HFF-Myc (cell line): ENCODE measurements at regions not wholly inside any gene's neighbourhood (a gene's known extent, or its start where the extent isn't known, plus 50 kb on each side); places are given as distances from the start of the nearest gene placed in this dataset.
"Not testable (repeated sequence)": the region's sequence is repeated elsewhere in the genome, so short reads cannot be mapped to it uniquely, and the experiment has no call there.

Experiments
- DNase-seq: peaks from one replicate; pipeline ENCODE4 v3.0.0-alpha.2; 2011; ENCODE audit warnings: low read depth; ENCODE audit errors: extremely low read depth
- H3K4me3 ChIP-seq: replicated peaks from 2 replicates; pipeline ENCODE4 v1.5.1; 2011; ENCODE audit warnings: low read depth, mild to moderate bottlenecking, control low read depth, low read length
- TF ChIP-seq, protein P1 (sequence below): IDR thresholded peaks from 2 replicates; pipeline ENCODE4 v1.5.1; 2012; ENCODE audit warnings: mild to moderate bottlenecking, low read depth, low read length, control low read depth; ENCODE audit errors: missing control alignments

DNA sequence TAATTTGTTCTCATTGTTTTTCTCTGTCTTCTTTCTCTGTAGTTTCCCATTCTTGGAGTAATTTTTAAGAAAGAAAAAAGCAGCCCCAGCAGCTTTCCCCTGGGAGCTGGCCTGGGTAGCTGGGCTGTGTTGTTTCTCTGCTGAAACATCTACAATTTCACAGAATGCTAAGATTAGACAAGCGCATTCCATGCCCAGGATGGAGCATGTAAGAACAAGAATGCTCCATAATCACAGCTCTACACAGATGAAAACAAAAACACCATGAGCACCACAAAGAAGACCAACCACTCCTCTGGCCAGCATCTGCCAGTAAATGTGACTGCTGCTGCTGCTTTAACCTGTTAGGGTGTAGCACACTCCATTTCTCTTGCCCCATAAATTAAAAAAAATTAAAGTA is 239.2 kb upstream of the SLITRK1 start:
- TF ChIP-seq, protein P1, sequence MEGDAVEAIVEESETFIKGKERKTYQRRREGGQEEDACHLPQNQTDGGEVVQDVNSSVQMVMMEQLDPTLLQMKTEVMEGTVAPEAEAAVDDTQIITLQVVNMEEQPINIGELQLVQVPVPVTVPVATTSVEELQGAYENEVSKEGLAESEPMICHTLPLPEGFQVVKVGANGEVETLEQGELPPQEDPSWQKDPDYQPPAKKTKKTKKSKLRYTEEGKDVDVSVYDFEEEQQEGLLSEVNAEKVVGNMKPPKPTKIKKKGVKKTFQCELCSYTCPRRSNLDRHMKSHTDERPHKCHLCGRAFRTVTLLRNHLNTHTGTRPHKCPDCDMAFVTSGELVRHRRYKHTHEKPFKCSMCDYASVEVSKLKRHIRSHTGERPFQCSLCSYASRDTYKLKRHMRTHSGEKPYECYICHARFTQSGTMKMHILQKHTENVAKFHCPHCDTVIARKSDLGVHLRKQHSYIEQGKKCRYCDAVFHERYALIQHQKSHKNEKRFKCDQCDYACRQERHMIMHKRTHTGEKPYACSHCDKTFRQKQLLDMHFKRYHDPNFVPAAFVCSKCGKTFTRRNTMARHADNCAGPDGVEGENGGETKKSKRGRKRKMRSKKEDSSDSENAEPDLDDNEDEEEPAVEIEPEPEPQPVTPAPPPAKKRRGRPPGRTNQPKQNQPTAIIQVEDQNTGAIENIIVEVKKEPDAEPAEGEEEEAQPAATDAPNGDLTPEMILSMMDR, result no peak
- H3K4me3 ChIP-seq, result no peak overlapping the region
- DNase-seq, result no peak

DNA sequence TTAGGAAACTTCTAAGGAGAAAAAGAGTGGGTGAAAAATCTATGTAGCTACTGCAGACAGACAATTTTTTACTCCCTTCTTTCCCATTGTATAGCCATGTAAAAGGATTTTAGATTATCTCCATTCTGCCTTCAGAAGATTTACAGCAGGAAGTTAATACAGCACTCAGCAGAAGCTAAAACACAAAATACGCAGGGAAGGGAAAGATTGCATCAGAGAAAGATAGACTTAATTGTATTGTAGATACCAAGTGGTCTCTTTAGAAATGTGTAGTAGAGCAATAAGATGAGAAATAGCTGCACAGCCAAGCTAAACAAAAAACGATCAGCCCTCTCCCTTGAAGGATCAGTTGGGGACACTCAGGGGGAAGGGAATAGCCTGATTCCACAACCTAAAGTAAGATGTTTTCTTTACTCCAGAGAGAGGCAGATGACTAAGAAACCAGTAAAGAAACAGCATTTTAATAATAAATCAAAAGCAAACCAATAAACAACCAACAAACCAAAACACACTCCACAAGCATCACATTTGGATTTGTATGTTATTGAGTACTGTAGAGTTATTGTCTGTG is 236.7 kb upstream of the SLITRK1 start:
- TF ChIP-seq, protein P1, result no peak
- no peak overlapping the region for H3K4me3 ChIP-seq
- DNase-seq, result no peak

DNA sequence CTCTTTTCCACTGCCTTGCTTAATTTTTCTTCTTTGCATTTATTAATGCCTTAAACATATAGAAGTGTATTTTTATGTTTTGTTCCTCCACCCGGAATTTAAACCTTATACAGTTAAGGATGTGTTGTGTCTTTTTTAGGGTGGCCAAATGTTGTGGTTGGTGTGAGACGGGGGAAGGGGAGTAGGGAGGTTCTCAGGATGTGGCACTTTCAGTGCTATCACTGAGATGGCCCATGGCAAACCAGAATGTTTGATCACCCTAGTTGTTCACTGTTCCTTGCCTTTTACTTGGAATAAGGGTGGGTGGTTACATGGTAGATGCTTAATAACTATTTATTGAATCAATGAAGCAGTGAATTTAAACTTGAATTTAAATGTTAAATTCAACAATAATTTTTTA is 216.0 kb upstream of the SLITRK1 start:
- no peak for DNase-seq
- TF ChIP-seq, protein P1, result no peak
- H3K4me3 ChIP-seq, result no peak overlapping the region

DNA sequence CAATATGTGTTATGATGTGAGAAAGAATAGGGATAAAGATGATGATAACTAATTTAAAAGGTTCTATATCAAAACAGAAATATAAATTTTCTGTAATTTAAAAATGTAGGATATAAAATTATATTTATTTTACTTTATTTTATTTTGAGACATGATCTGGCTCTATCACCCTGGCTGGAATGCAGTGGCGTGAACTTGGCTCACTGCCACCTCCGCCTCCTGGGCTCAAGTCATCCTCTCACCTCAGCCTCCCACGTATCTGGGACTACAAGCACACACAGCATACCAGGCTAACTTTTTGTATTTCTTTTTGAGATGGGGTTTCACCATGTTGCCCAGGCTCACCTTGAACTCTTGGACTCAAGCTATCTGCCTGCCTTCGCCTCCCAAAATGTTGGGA is 214.9 kb upstream of the SLITRK1 start:
- H3K4me3 ChIP-seq, result no peak overlapping the region
- TF ChIP-seq, protein P1, result no peak
- no peak for DNase-seq

DNA sequence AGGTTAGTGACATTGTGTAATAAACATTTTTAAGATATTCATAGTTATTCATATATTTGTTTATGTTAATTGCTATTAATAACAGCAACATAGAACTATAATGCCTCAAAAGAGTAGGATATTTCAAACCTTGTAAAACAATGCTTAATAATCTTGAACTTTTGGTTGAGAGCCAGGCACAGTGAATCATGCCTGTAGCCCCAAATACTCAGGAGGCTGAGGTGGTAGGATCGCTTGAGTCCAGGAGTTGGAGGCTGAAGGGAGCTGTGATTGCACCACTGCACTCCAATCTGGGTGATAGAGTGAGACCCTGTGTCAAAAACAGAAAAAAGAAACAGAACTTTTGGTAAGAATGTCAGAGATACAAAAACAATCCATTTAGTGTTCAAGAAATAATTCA is 213.9 kb upstream of the SLITRK1 start:
- no peak overlapping the region for H3K4me3 ChIP-seq
- TF ChIP-seq, protein P1, result no peak
- no peak for DNase-seq

DNA sequence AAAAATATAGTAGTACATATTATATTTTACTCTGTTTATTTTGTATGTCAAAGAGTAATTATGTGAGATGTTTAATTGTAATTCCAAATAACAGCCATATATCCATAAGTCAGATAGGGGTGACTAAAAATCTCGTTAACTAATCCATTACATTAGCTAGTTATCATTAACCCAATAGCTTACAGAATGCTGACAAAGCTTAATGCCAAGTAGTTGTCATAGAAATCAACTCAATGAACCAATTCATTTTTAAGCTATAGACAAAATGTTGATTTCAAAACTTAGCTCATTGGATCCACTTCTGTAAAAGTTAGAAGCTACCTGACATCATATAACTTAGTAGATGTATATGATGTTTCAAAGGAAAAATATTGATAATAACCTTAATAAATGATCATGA is 206.7 kb upstream of the SLITRK1 start:
- no peak for DNase-seq
- TF ChIP-seq, protein P1, result no peak
- H3K4me3 ChIP-seq, result no peak overlapping the region

DNA sequence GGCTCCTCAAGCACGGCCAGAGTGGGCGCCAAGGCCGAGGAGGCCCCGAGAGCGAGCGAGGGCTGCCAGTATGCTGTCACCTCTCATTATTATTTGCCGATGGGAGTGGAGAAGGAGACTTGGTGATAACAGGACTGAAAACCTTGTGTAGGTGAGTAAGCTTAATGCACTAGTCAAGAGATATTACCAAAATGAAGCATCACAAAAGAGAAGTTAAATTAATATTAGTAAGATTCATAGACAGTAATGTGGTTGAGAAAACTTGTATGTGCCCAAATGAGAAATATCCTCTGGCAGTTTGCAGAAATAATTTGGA is 204.5 kb upstream of the SLITRK1 start:
- H3K4me3 ChIP-seq, result no peak overlapping the region
- no peak for DNase-seq
- TF ChIP-seq, protein P1, result no peak

DNA sequence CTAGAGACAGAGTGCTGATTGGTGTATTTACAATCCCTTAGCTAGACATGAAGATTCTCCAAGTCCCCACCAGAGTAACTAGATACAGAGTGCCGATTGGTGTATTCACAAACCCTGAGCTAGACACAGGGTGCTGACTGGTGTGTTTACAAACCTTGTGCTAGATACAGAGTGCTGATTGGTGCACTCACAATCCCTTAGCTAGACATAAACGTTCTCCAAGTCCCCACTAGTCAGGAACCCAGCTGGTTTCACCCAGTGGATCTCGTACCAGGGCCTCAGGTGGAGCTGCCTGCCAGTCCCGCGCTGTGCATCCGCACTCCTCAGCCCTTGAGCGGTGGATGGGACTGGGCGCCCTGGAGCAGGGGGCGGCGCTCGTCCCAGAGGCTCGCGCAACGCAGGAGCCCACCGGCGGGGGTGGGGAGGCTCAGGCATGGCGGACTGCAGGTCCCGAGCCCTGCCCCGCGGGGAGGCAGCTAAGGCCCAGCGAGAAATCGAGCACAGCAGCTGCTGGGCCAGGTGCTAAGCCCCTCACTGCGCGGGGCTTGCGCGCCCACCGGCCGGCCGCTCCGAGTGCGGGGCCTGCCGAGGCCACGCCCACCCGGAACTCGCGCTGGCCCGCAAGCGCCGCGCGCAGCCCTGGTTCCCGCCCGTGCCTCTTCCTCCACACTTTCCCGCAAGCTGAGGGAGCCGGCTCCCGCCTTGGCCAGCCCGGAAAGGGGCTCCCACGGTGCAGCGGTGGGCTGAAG is 204.0 kb upstream of the SLITRK1 start:
- not testable (repeated sequence) for DNase-seq, H3K4me3 ChIP-seq
